RWPE2 (cell line): ENCODE measurements at regions not wholly inside any gene's neighbourhood (a gene's known extent, or its start where the extent isn't known, plus 50 kb on each side); places are given as distances from the start of the nearest gene placed in this dataset.

ENCODE experiments used
- ATAC-seq: fragments of 200-7000 bp; cut with Tn5 transposase; 3 replicates; pipeline ENCODE4 v1.9.1; 2021; ENCODE audit warnings: low read depth
- DNase-seq: peaks from one replicate; pipeline ENCODE4 v3.0.0-alpha.2; 2020; ENCODE audit warnings: low spot score
- H3K27ac ChIP-seq: fragments of 450-650 bp; 2 replicates; pipeline ENCODE4 v1.5.1; 2017; ENCODE audit warnings: mild to moderate bottlenecking; ENCODE audit not compliant: poor library complexity, severe bottlenecking
- H3K27me3 ChIP-seq: fragments of 250-450 bp; sonication (Bioruptor Pico); 2 replicates; pipeline ENCODE4 v1.5.1; 2021; ENCODE audit warnings: mild to moderate bottlenecking, moderate library complexity; ENCODE audit not compliant: insufficient read depth, poor library complexity, severe bottlenecking
- H3K36me3 ChIP-seq: fragments of 250-450 bp; sonication (Bioruptor Pico); 2 replicates; pipeline ENCODE4 v1.5.1; 2020; ENCODE audit warnings: low read depth, mild to moderate bottlenecking, moderate library complexity
- H3K4me1 ChIP-seq: fragments of 250-450 bp; sonication (Bioruptor Pico); 2 replicates; pipeline ENCODE4 v1.5.1; 2021; ENCODE audit warnings: mild to moderate bottlenecking, moderate library complexity; ENCODE audit not compliant: insufficient read depth, poor library complexity, severe bottlenecking
- H3K4me3 ChIP-seq: fragments of 250-450 bp; sonication (Bioruptor Pico); 2 replicates; pipeline ENCODE4 v1.5.1; 2021; ENCODE audit warnings: mild to moderate bottlenecking, moderate library complexity; ENCODE audit not compliant: severe bottlenecking
- H3K9me3 ChIP-seq: fragments of 250-450 bp; sonication (Bioruptor Pico); 2 replicates; pipeline ENCODE4 v1.5.1; 2021; ENCODE audit warnings: mild to moderate bottlenecking, moderate library complexity; ENCODE audit not compliant: severe bottlenecking
- CTCF ChIP-seq: fragments of 450-650 bp; IDR thresholded peaks from one replicate; pipeline ENCODE4 v1.5.1; 2017; ENCODE audit warnings: mild to moderate bottlenecking, moderate library complexity; ENCODE audit not compliant: poor library complexity, severe bottlenecking

GRCh38 chr5:125357660-125358059, 611.2 kb upstream of the ZNF608 start:
- H3K36me3 ChIP-seq, result no peaks in the 10 kb centered on the region
- no peaks in the 10 kb centered on the region for H3K9me3 ChIP-seq
- ATAC-seq (no peak), DNase-seq (no peak)
- no peak overlapping the region for H3K27ac ChIP-seq
- H3K4me1 ChIP-seq, result no peaks in the 10 kb centered on the region
- no peak overlapping the region for H3K4me3 ChIP-seq
- no peak for TF ChIP-seq CTCF
- H3K27me3 ChIP-seq, result no peaks in the 10 kb centered on the region

- no peaks in the 10 kb centered on the region for H3K4me1 ChIP-seq
- no peak overlapping the region for H3K27ac ChIP-seq
- ATAC-seq (no peak), DNase-seq (no peak)
- H3K27me3 ChIP-seq, result no peaks in the 10 kb centered on the region
- TF ChIP-seq CTCF, result no peak
- no peaks in the 10 kb centered on the region for H3K9me3 ChIP-seq
- no peak overlapping the region for H3K4me3 ChIP-seq
- H3K36me3 ChIP-seq, result no peaks in the 10 kb centered on the region
Observed at GRCh38 chr5:125365747-125366146, 619.3 kb upstream of the ZNF608 start.

- Histone ChIP-seq H3K36me3 (no peaks in the 10 kb centered on the region), H3K4me1 (no peaks in the 10 kb centered on the region), H3K9me3 (no peaks in the 10 kb centered on the region), H3K4me3 (no peak overlapping the region), H3K27ac (no peak overlapping the region), H3K27me3 (no peaks in the 10 kb centered on the region)
- DNase-seq (no peak), ATAC-seq (no peak)
- TF ChIP-seq CTCF, result no peak
Observed at GRCh38 chr5:125367702-125368101, 621.3 kb upstream of the ZNF608 start.

- TF ChIP-seq CTCF, result no peak
- no peaks in the 10 kb centered on the region for H3K36me3 ChIP-seq
- H3K27me3 ChIP-seq, result no peaks in the 10 kb centered on the region
- no peaks in the 10 kb centered on the region for H3K9me3 ChIP-seq
- no peak overlapping the region for H3K27ac ChIP-seq
- ATAC-seq (no peak), DNase-seq (no peak)
- H3K4me3 ChIP-seq, result no peak overlapping the region
- peaks cover 4% of the 10 kb centered on the region for H3K4me1 ChIP-seq
Observed at GRCh38 chr5:125370461-125371205, 624.2 kb upstream of the ZNF608 start.

GRCh38 chr5:125372694-125373631, 626.5 kb upstream of the ZNF608 start:
- H3K27ac ChIP-seq, result no peak overlapping the region
- ATAC-seq, result peak; percentile 70; the same call in 2 of the 3 replicates
- peaks cover 4% of the 10 kb centered on the region for H3K4me1 ChIP-seq
- H3K36me3 ChIP-seq, result no peaks in the 10 kb centered on the region
- no peaks in the 10 kb centered on the region for H3K27me3 ChIP-seq
- H3K4me3 ChIP-seq, result no peak overlapping the region
- H3K9me3 ChIP-seq, result no peaks in the 10 kb centered on the region
- TF ChIP-seq CTCF, result no peak
- no peak for DNase-seq
